NCI-H82 treated with DMSO at 0.1 percent for 48 hours (cell line): ENCODE measurements at regions not wholly inside any gene's neighbourhood (a gene's known extent, or its start where the extent isn't known, plus 50 kb on each side); places are given as distances from the start of the nearest gene placed in this dataset.

Source experiments
- DNase-seq: peaks from one replicate; lab custom pipeline; 2025; ENCODE audit not compliant: unreplicated experiment; lab: John Stamatoyannopoulos, UW

- no peak for DNase-seq
Measured at GRCh38 chr6:170048615-170049256, 242.1 kb downstream of the DLL1 start.

GRCh38 chr6:170047823-170048222 lies 243.1 kb downstream of the DLL1 start:
- no peak for DNase-seq

- no peak for DNase-seq
Measured at GRCh38 chr6:170046791-170047626, 243.9 kb downstream of the DLL1 start.

- DNase-seq: no peak
Measured at GRCh38 chr6:170045981-170046667, 244.8 kb downstream of the DLL1 start.

DNA sequence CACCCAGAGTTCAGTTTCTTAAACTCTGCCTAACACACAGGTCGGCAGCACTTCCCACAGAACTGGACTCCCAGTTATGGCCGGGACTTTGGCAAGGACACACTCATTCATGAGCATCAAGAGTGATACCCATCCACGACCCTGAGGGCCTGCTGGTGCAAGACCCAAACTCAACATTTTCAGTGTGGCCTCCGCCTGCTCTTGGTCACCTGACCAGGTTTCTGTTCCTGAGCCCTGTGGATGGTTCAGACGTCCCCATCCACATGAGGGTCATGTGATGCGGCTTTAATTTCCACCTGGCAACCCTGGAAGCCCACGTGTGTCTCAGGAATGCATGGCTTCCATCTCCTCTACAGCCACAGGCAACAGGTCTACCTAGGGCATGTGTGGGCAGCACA lies 245.3 kb downstream of the DLL1 start:
- DNase-seq: no peak

- no peak for DNase-seq
Measured at GRCh38 chr6:170044836-170045562, 245.9 kb downstream of the DLL1 start.

DNA sequence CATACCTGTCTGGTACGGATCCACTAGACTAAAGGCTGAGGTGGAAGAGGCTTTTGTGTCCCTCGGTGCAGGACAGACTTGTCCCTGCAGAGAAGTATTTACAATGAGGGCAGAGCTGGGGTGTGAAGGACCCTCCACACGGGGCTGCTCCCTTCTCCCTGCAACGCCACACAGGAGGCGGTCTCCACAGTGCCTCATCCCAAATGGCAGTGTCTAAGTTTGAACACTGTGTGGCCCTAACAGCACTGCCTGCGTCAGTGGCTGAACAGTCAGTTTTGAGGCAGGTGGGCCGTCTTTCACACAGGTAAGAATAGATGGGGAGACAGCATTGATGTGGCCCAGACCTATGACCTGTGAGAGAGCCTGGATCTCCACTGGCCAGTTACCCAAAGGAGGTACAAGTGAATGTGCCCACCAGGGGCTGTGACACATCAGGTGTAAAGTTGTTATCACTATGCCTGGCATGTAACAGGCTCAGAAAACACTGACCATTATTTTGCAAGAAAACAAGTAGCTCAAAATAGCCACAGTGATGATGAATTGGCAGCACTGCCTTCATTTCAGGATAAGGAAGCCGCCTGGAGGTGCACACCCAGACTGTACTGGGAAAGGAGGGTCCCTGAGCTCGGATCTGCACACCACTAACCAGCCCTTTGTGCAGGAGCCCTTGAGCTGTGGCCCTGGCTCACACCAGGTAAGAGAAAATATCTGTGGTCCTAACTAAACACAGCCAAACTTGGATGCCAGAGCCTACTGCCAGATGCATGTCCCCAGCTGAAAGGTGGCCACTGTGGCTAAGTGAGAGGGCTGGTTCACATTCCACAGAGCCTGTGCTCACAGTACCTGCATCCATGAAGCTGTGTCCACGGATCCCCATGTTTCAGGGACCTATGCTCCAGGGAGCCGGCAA lies 246.7 kb downstream of the DLL1 start:
- DNase-seq: no peak

- DNase-seq: no peak
Measured at GRCh38 chr6:170043150-170043819, 247.6 kb downstream of the DLL1 start.

DNA sequence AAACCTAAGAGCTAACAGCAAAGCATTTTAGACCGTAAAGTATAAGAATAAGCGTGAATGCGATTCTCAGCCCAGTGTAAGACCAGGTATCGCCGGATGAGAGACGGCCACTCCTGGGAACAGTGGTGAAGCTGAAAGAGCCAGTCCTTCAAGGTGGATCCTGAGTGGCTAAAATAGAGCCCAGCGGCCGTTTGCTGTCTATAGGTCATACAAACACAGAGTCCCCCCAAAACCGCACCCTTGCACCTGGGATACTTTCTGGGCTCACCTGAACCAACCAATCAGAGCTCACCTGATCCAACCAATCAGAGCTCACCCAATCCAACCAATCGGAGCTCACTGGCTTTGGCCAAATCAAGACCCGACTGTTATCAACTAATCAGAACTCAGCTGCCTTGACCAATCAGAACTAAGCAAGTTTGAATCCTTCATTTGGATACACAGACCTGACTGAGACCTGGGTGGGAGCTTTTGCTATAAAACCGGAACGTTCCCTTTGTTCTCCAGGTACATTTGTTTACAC lies 248.2 kb downstream of the DLL1 start:
- DNase-seq: no peak

GRCh38 chr6:170042123-170042522 lies 248.8 kb downstream of the DLL1 start:
- no peak for DNase-seq

GRCh38 chr6:170041526-170041925 lies 249.4 kb downstream of the DLL1 start:
- DNase-seq: no peak

- no peak for DNase-seq
Measured at GRCh38 chr6:170040906-170041305, 250.0 kb downstream of the DLL1 start.

DNA sequence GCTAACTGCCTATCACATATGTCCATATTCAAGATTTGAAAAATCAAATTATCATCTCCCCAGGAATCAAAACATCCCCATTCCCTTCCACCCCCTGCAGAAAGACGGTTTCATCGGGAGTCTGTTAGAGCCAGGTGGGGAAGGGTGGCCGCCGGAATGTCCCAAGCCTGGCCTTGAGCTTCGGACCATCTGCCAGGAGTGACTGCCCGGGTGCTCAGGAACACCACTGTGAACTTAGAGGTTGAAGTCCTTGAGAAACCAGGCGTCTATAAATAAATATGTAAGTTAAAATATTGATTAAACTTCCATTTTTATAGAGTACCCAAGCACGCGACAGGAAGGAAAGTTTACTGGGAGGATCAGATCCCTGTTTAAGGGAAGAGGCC lies 250.8 kb downstream of the DLL1 start:
- DNase-seq: no peak

DNA sequence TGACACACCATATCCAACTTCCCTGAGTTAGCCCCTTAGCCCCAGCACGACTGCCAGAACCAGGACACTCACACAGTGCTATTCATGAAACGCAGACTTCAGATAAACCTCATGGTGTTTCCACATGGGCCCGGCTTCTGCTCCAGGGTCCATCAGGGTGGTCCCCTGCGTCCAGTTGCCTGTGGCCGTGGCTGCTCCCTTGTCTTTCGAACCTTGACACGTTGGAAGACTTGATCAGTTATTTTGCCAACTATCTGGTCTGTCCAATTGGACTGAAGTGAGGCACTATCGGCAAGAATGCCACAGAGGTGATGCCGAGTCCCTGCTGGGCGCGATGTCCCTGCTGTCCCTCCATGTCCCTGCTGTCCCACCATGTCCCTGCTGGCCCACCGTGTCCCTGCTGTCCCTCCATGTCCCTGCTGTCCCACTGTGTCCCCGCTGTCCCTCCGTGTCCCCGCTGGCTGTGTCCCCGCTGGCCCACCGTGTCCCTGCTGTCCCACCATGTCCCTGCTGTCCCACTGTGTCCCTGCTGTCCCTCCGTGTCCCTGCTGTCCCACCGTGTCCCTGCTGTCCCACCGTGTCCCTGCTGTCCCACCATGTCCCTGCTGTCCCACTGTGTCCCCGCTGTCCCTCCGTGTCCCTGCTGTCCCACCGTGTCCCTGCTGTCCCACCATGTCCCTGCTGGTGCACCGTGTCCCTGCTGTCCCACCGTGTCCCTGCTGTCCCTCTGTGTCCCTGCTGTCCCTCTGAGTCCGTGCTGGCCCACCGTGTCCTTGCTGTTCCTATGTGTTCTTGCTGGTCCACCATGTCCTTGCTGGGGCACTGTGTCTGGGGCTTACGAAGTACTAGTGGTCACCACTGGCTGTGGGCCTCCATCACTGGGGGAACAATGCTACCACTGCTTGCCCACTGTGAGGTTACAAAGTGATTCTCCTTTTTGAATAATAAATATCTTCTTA lies 251.4 kb downstream of the DLL1 start:
- no peak for DNase-seq

DNA sequence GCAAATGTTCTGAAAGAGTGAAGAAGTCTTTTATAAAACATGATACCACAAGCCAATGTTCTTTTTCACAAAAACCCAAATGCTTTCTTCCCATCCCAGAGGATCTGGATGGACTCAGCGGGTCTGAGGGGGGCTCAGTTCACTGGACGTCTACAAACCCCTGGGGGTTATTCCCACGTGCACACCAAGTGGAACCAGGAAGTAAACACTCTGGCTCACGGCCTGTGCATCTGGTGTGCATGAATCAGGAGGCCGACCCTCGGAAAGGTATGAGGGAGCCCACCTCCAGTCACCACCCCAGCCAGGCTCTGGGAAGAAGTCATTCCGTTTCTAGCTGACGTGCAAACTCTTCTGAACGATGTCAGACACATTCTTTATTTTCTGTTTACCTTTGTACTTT lies 252.2 kb downstream of the DLL1 start:
- DNase-seq: no peak

GRCh38 chr6:170038251-170038650 lies 252.6 kb downstream of the DLL1 start:
- DNase-seq: no peak

DNA sequence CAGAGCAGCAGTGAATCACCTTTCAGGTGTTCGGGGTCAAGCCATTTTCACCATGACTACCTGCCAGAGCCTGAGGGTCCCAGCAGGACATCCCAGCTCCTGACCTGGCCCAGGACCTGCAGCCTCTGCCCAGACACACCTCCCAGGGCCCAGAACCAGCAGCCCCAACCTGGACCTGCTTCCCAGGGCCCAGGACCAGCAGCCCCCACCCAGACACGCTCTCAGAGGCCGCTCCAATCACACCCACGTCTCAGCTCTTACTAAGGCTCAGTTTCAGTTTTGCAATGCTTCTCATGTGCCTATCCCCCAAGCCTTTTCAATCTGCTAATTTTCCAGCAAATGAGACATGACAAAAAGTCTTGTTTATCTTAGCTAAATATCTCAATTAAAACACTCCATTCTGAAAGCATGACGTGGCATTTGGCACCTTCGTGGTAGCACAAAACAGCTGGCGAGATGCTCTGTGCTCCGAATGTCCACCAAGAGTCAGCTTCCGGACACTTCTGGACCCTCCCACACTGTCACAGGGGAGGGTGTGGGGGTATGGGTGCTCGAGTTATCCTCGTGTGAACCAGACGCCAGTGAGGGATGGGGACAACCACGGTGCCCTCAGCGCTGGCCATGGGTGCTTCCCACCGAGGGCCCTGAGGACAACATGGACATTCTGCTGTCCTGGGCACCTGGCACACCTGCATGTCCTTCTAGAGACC lies 253.2 kb downstream of the DLL1 start:
- no peak for DNase-seq

DNA sequence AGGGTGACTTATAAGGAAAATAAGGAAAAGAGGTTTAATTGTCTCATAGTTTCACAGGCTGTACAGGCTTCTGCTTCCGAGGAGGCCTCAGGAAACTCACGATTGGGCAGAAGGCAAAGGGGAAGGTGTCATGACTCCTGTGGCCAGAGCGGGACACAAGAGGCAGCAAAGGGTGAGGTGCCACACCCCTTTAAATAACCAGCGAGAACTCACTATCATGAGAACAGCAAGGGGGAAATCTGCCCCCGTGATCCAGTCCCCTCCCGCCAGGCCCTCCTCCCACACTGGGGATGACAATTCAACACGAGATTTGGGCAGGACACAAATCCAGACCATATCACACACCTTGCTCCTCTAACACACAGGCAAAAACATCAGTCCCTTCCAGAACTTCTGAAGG lies 254.0 kb downstream of the DLL1 start:
- DNase-seq: no peak
